Neural progenitor cell (in vitro differentiated cells): ENCODE measurements at regions not wholly inside any gene's neighbourhood (a gene's known extent, or its start where the extent isn't known, plus 50 kb on each side); places are given as distances from the start of the nearest gene placed in this dataset.

Source experiments
- DNase-seq: peaks from one replicate; pipeline ENCODE4 v3.0.0-alpha.2; 2016; ENCODE audit warnings: low spot score
- H2AFZ ChIP-seq: fragments of 200-600 bp; sonication (generic); replicated peaks from 2 replicates; pipeline ENCODE4 v1.6.1; 2016; ENCODE audit warnings: antibody characterized with exemption
- H3F3A ChIP-seq: fragments of 200-600 bp; sonication (generic); 2 replicates; pipeline ENCODE4 v1.6.1; 2016; ENCODE audit warnings: antibody characterized with exemption, low read depth
- H3K27ac ChIP-seq: fragments of 200-600 bp; sonication (generic); 2 replicates; pipeline ENCODE4 v1.5.1; 2016; ENCODE audit warnings: mild to moderate bottlenecking
- H3K27me3 ChIP-seq: fragments of 200-600 bp; sonication (generic); 2 replicates; pipeline ENCODE4 v1.6.1; 2016; ENCODE audit warnings: mild to moderate bottlenecking, moderate library complexity
- H3K36me3 ChIP-seq: fragments of 200-600 bp; sonication (generic); 2 replicates; pipeline ENCODE4 v1.5.1; 2016
- H3K4me1 ChIP-seq: fragments of 200-600 bp; sonication (generic); 2 replicates; pipeline ENCODE4 v1.6.1; 2016; ENCODE audit warnings: mixed run types
- H3K4me2 ChIP-seq: fragments of 200-600 bp; sonication (generic); 2 replicates; pipeline ENCODE4 v1.6.1; 2016
- H3K4me3 ChIP-seq: fragments of 200-600 bp; sonication (generic); 2 replicates; pipeline ENCODE4 v1.5.1; 2016
- H3K79me2 ChIP-seq: fragments of 200-600 bp; sonication (generic); 2 replicates; pipeline ENCODE4 v1.6.1; 2016; ENCODE audit warnings: low read depth
- H3K9ac ChIP-seq: fragments of 200-600 bp; sonication (generic); 2 replicates; pipeline ENCODE4 v1.6.1; 2016
- H3K9me3 ChIP-seq: fragments of 200-600 bp; sonication (generic); 2 replicates; pipeline ENCODE4 v1.5.1; 2016; ENCODE audit warnings: low read depth
- H4K20me1 ChIP-seq: fragments of 200-600 bp; sonication (generic); 2 replicates; pipeline ENCODE4 v1.6.1; 2016; ENCODE audit warnings: low read depth
- H3K27ac Mint-ChIP-seq: 3 replicates; pipeline ENCODE4 v1.8.0; 2021; ENCODE audit warnings: mixed read lengths
- H3K27me3 Mint-ChIP-seq: 2 replicates; pipeline ENCODE4 v1.8.0; 2022; ENCODE audit warnings: low read depth, mild to moderate bottlenecking, inconsistent platforms, moderate library complexity, mixed read lengths; ENCODE audit not compliant: insufficient read depth
- H3K36me3 Mint-ChIP-seq: 3 replicates; pipeline ENCODE4 v1.8.0; 2021; ENCODE audit warnings: mixed read lengths
- H3K4me1 Mint-ChIP-seq: 3 replicates; pipeline ENCODE4 v1.8.0; 2021; ENCODE audit warnings: mixed read lengths
- H3K4me3 Mint-ChIP-seq: 3 replicates; pipeline ENCODE4 v1.8.0; 2021; ENCODE audit warnings: mild to moderate bottlenecking, moderate library complexity, mixed read lengths
- H3K9me3 Mint-ChIP-seq: 3 replicates; pipeline ENCODE4 v1.8.0; 2020; ENCODE audit warnings: mixed read lengths
- CTCF ChIP-seq: fragments of 200-600 bp; sonication (generic); IDR thresholded peaks from 2 replicates; pipeline ENCODE4 v1.5.1; 2017; ENCODE audit warnings: antibody characterized with exemption, mild to moderate bottlenecking
- EZH2 ChIP-seq: fragments of 200-600 bp; sonication (generic); IDR thresholded peaks from 2 replicates; pipeline ENCODE4 v1.6.1; 2017; ENCODE audit warnings: antibody characterized with exemption, mild to moderate bottlenecking, moderate library complexity
- EZH2phosphoT487 ChIP-seq: fragments of 200-600 bp; sonication (generic); IDR thresholded peaks from 2 replicates; pipeline ENCODE4 v1.6.1; 2017; ENCODE audit warnings: antibody characterized with exemption

- Histone ChIP-seq H3K36me3 (no peaks in the 10 kb centered on the region), H3K4me3 (no peak overlapping the region), H4K20me1 (no peaks in the 10 kb centered on the region), H3K79me2 (no peaks in the 10 kb centered on the region), H3F3A (no peaks in the 10 kb centered on the region), H3K9me3 (no peaks in the 10 kb centered on the region), H3K27ac (no peak overlapping the region), H3K27me3 (peaks cover 16% of the 10 kb centered on the region), H3K4me2 (no peak overlapping the region), H2AFZ (no peak overlapping the region), H3K9ac (no peak overlapping the region), H3K4me1 (peaks cover 30% of the 10 kb centered on the region)
- Mint-ChIP-seq H3K4me3 (no peak overlapping the region), H3K9me3 (no peaks in the 10 kb centered on the region), H3K27me3 (peaks cover 13% of the 10 kb centered on the region), H3K27ac (no peak overlapping the region), H3K4me1 (peaks cover 25% of the 10 kb centered on the region), H3K36me3 (no peaks in the 10 kb centered on the region)
- DNase-seq, result no peak
- TF ChIP-seq EZH2phosphoT487, result no peak
- no peak for TF ChIP-seq EZH2
- TF ChIP-seq CTCF, result no peak
These were observed 160.7 kb upstream of the SALL3 start for GRCh38 chr18:78818961-78819360.

- TF ChIP-seq CTCF, result no peak
- no peak for TF ChIP-seq EZH2
- TF ChIP-seq EZH2phosphoT487, result no peak
- Histone ChIP-seq H3K36me3 (no peaks in the 10 kb centered on the region), H3F3A (no peaks in the 10 kb centered on the region), H3K27ac (no peak overlapping the region), H3K4me1 (peaks cover 32% of the 10 kb centered on the region), H3K27me3 (peaks cover 3% of the 10 kb centered on the region), H3K9ac (no peak overlapping the region), H4K20me1 (no peaks in the 10 kb centered on the region), H3K9me3 (no peaks in the 10 kb centered on the region), H3K4me3 (no peak overlapping the region), H2AFZ (peak overlapping the region; percentile 34), H3K79me2 (no peaks in the 10 kb centered on the region), H3K4me2 (peak overlapping the region; percentile 47)
- Mint-ChIP-seq H3K4me1 (peaks cover 17% of the 10 kb centered on the region), H3K4me3 (no peak overlapping the region), H3K27ac (no peak overlapping the region), H3K36me3 (no peaks in the 10 kb centered on the region), H3K9me3 (no peaks in the 10 kb centered on the region), H3K27me3 (peaks cover 10% of the 10 kb centered on the region)
- DNase-seq, result no peak
These were observed 159.3 kb upstream of the SALL3 start for GRCh38 chr18:78820161-78820834.

- H3K27me3 Mint-ChIP-seq, result peaks cover 7% of the 10 kb centered on the region
- H3K9me3 Mint-ChIP-seq, result no peaks in the 10 kb centered on the region
- H3K27me3 ChIP-seq, result no peaks in the 10 kb centered on the region
- no peaks in the 10 kb centered on the region for H4K20me1 ChIP-seq
- peaks cover 37% of the 10 kb centered on the region for H3K4me1 ChIP-seq
- H3K9ac ChIP-seq, result no peak overlapping the region
- no peaks in the 10 kb centered on the region for H3K9me3 ChIP-seq
- no peaks in the 10 kb centered on the region for H3K36me3 Mint-ChIP-seq
- H3K79me2 ChIP-seq, result no peaks in the 10 kb centered on the region
- DNase-seq, result no peak
- no peak overlapping the region for H3K27ac ChIP-seq
- H3K36me3 ChIP-seq, result no peaks in the 10 kb centered on the region
- no peaks in the 10 kb centered on the region for H3F3A ChIP-seq
- no peak overlapping the region for H3K4me3 Mint-ChIP-seq
- H3K4me3 ChIP-seq, result no peak overlapping the region
- H2AFZ ChIP-seq, result peak overlapping the region; percentile 26
- H3K4me2 ChIP-seq, result peak overlapping the region; percentile 47
- TF ChIP-seq EZH2 (no peak), EZH2phosphoT487 (no peak), CTCF (no peak)
- H3K27ac Mint-ChIP-seq, result no peak overlapping the region
- peaks cover 17% of the 10 kb centered on the region for H3K4me1 Mint-ChIP-seq
These were observed 158.2 kb upstream of the SALL3 start for GRCh38 chr18:78821396-78821795.
